Keratinocyte (primary cell): ENCODE measurements at regions not wholly inside any gene's neighbourhood (a gene's known extent, or its start where the extent isn't known, plus 50 kb on each side); places are given as distances from the start of the nearest gene placed in this dataset.

Experiments used
- EZH2 ChIP-seq: IDR thresholded peaks from one replicate; pipeline ENCODE4 v1.6.1; 2012; ENCODE audit warnings: inconsistent platforms, mild to moderate bottlenecking, low read length, moderate library complexity
- TF ChIP-seq, protein P1 (sequence below), 3 experiments: IDR thresholded peaks in 1 of 3; conservative IDR thresholded peaks in 1 of 3; optimal IDR thresholded peaks in 1 of 3; 2 replicates in 2 of 3; 3 replicates in 1 of 3; pipeline versions ENCODE3 to v1.5.1; 2011; ENCODE audit warnings: low read length in 3 of 3, mild to moderate bottlenecking in 3 of 3, moderate library complexity in 2 of 3, control low read depth in 1 of 3, inconsistent platforms in 1 of 3; ENCODE audit not compliant: insufficient read depth in 2 of 3; ENCODE audit errors: extremely low read depth in 1 of 3

DNA sequence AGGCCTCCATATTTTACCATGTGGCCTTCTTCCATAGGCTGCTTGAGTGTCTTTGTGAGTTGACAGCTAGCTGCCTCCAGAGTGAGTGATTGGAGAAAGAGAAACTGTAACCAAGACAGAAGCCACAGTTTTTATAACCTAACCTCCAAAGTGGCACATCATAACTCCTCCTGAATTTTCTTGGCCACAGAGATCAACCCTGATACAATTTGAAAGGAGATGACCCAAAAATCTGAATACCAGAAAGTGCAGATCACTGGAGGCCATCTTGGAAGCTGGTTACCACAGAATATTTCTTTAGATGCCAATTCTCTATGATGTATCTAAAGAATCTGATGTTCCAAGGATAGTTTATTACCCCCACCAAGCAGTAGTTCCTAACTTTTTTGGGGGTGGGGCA, 254.3 kb upstream of the PDE4D start:
- TF ChIP-seq, protein P1, sequence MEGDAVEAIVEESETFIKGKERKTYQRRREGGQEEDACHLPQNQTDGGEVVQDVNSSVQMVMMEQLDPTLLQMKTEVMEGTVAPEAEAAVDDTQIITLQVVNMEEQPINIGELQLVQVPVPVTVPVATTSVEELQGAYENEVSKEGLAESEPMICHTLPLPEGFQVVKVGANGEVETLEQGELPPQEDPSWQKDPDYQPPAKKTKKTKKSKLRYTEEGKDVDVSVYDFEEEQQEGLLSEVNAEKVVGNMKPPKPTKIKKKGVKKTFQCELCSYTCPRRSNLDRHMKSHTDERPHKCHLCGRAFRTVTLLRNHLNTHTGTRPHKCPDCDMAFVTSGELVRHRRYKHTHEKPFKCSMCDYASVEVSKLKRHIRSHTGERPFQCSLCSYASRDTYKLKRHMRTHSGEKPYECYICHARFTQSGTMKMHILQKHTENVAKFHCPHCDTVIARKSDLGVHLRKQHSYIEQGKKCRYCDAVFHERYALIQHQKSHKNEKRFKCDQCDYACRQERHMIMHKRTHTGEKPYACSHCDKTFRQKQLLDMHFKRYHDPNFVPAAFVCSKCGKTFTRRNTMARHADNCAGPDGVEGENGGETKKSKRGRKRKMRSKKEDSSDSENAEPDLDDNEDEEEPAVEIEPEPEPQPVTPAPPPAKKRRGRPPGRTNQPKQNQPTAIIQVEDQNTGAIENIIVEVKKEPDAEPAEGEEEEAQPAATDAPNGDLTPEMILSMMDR (optimal IDR thresholded peaks at IDR 0.05 in 1 of 3, IDR thresholded peaks at IDR 0.05 in 1 of 3, conservative IDR thresholded peaks at IDR 0.05 in 1 of 3; ENCODE audit: extremely low read depth in 1 of 3, insufficient read depth in 2 of 3, low read length in 3 of 3), result no peak
- TF ChIP-seq EZH2, result no peak
